OCI-LY7 (cell line): ENCODE measurements at regions not wholly inside any gene's neighbourhood (a gene's known extent, or its start where the extent isn't known, plus 50 kb on each side); places are given as distances from the start of the nearest gene placed in this dataset.

Experiments
- EZH2phosphoT487 ChIP-seq: fragments of 200-600 bp; sonication (generic); IDR thresholded peaks from 2 replicates; pipeline ENCODE4 v1.6.1; 2018; ENCODE audit warnings: low read depth, borderline replicate concordance, mild to moderate bottlenecking, mixed run types, antibody characterized with exemption, low read length, moderate library complexity, mixed read lengths
- TF ChIP-seq, protein P1 (sequence below): fragments of 200-600 bp; sonication (generic); conservative IDR thresholded peaks from 2 replicates; pipeline ENCODE4 v1.5.1; 2014; ENCODE audit warnings: mild to moderate bottlenecking, antibody characterized with exemption, low read length, moderate library complexity, mixed read lengths

DNA sequence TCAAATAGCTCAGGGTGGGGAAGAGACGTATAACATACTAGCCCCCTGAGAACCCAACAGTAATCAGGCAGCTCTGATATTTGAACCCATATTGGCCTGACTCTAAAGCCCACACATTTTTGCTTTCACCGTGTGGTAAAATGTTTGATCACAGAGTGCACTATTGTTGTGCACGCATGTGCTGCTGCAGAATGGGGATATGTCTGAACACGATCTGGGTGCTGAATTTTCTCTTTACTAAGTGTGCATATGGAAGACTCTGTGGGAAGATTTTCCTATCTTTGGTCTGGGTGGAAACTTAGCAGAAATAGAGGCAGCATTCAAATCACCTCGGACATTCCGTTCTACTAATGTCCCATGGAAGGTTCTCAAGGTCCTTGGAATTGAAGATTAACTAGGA is 800.1 kb downstream of the TFAP2A start:
- TF ChIP-seq, protein P1, sequence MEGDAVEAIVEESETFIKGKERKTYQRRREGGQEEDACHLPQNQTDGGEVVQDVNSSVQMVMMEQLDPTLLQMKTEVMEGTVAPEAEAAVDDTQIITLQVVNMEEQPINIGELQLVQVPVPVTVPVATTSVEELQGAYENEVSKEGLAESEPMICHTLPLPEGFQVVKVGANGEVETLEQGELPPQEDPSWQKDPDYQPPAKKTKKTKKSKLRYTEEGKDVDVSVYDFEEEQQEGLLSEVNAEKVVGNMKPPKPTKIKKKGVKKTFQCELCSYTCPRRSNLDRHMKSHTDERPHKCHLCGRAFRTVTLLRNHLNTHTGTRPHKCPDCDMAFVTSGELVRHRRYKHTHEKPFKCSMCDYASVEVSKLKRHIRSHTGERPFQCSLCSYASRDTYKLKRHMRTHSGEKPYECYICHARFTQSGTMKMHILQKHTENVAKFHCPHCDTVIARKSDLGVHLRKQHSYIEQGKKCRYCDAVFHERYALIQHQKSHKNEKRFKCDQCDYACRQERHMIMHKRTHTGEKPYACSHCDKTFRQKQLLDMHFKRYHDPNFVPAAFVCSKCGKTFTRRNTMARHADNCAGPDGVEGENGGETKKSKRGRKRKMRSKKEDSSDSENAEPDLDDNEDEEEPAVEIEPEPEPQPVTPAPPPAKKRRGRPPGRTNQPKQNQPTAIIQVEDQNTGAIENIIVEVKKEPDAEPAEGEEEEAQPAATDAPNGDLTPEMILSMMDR: no peak
- TF ChIP-seq EZH2phosphoT487: no peak
